ENCODE measurements at regions not wholly inside any gene's neighbourhood (a gene's known extent, or its start where the extent isn't known, plus 50 kb on each side); places are given as distances from the start of the nearest gene placed in this dataset.

- no peak for TF ChIP-seq CTCF (IDR thresholded peaks at IDR 0.05)
- no peak for TF ChIP-seq POLR2A (IDR thresholded peaks at IDR 0.05)
Measured at GRCh38 chr5:138663561-138663960, 88.4 kb upstream of the HSPA9 start.
